BJ (cell line): ENCODE measurements at regions not wholly inside any gene's neighbourhood (a gene's known extent, or its start where the extent isn't known, plus 50 kb on each side); places are given as distances from the start of the nearest gene placed in this dataset.

Experiments
- CTCF ChIA-PET: fragments of 350-600 bp; formaldehyde crosslinking; extraction: SDS; loops from one replicate; lab custom pipeline; 2021; ENCODE audit warnings: antibody characterized with exemption, inconsistent platforms; lab: Yijun Ruan, JAX
- POLR2A ChIA-PET: fragments of 300-600 bp; sonication (Branson Sonifier 250); formaldehyde crosslinking; extraction: SDS; loops from one replicate; lab custom pipeline; 2021; ENCODE audit warnings: antibody characterized with exemption; lab: Charles Lee
- DNase-seq: peaks from one replicate; pipeline ENCODE4 v3.0.0-alpha.2; 2011; ENCODE audit warnings: low read depth
- H3K27me3 ChIP-seq: 2 replicates; pipeline ENCODE4 v1.6.0; 2011; ENCODE audit warnings: low read length; ENCODE audit not compliant: control insufficient read depth, insufficient read depth
- H3K36me3 ChIP-seq: 2 replicates; pipeline ENCODE4 v1.5.1; 2011; ENCODE audit warnings: low read length; ENCODE audit not compliant: control insufficient read depth, insufficient read depth
- H3K4me3 ChIP-seq: 2 replicates; pipeline ENCODE4 v1.5.1; 2011; ENCODE audit warnings: low read depth, mild to moderate bottlenecking, control low read depth, low read length
- CTCF ChIP-seq: IDR thresholded peaks from 2 replicates; pipeline ENCODE4 v1.5.1; 2011; ENCODE audit warnings: low read depth, mild to moderate bottlenecking, control low read depth, inconsistent platforms, low read length, moderate library complexity; ENCODE audit not compliant: insufficient read depth

- CTCF ChIA-PET = interaction anchor here (0.6 to 1.5 kb wide), 2 partner anchors 9 to 207 kb away, joined by 3 to 4 read pairs; no protein-coding TSS in a partner anchor
- no peak for TF ChIP-seq CTCF
- POLR2A ChIA-PET = no interaction called here
- Histone ChIP-seq H3K27me3 (no peaks in the 10 kb centered on the region), H3K4me3 (no peak overlapping the region), H3K36me3 (no peaks in the 10 kb centered on the region)
- no peak for DNase-seq
These were observed 307.8 kb upstream of the USP25 start for GRCh38 chr21:15421947-15422346.

- CTCF ChIA-PET = interaction anchor here (1.5 kb wide), 1 partner anchor 8 kb away, joined by 4 read pairs; no protein-coding TSS in a partner anchor
- TF ChIP-seq CTCF = no peak
- Histone ChIP-seq H3K4me3 (no peak overlapping the region), H3K36me3 (no peaks in the 10 kb centered on the region), H3K27me3 (no peaks in the 10 kb centered on the region)
- POLR2A ChIA-PET = no interaction called here
- DNase-seq = no peak
These were observed 307.0 kb upstream of the USP25 start for GRCh38 chr21:15422783-15423182.

- POLR2A ChIA-PET = no interaction called here
These were observed 305.9 kb upstream of the USP25 start for GRCh38 chr21:15423676-15424445.

GRCh38 chr21:15425049-15425448 lies 304.7 kb upstream of the USP25 start:
- Histone ChIP-seq H3K36me3 (no peaks in the 10 kb centered on the region), H3K4me3 (no peak overlapping the region), H3K27me3 (no peaks in the 10 kb centered on the region)
- CTCF ChIA-PET = interaction anchor here (0.6 kb wide), 1 partner anchor 13 kb away, joined by 3 read pairs; no protein-coding TSS in a partner anchor
- no peak for TF ChIP-seq CTCF
- POLR2A ChIA-PET = no interaction called here
- no peak for DNase-seq

More at GRCh38 chr21:15423676-15424445, 305.9 kb upstream of the USP25 start:
- CTCF ChIA-PET = interaction anchor here (1.0 kb wide), 1 partner anchor 59 kb away, joined by 3 read pairs; no protein-coding TSS in a partner anchor
- no peak for TF ChIP-seq CTCF
- DNase-seq = no peak
- Histone ChIP-seq H3K4me3 (no peak overlapping the region), H3K27me3 (no peaks in the 10 kb centered on the region), H3K36me3 (no peaks in the 10 kb centered on the region)

- DNase-seq = no peak
- H3K36me3 ChIP-seq = no peaks in the 10 kb centered on the region
- H3K4me3 ChIP-seq = no peak overlapping the region
- POLR2A ChIA-PET = no interaction called here
- CTCF ChIA-PET = no interaction called here
- no peaks in the 10 kb centered on the region for H3K27me3 ChIP-seq
- TF ChIP-seq CTCF = no peak
These were observed 299.8 kb upstream of the USP25 start for GRCh38 chr21:15430023-15430422.
